NT2/D1 (cell line): ENCODE measurements at regions not wholly inside any gene's neighbourhood (a gene's known extent, or its start where the extent isn't known, plus 50 kb on each side); places are given as distances from the start of the nearest gene placed in this dataset.

ENCODE experiments used
- SUZ12 ChIP-seq: IDR thresholded peaks from 2 replicates; pipeline ENCODE4 v1.6.1; 2011; ENCODE audit not compliant: insufficient read length, insufficient read depth; ENCODE audit errors: extremely low read depth
- YY1 ChIP-seq: IDR thresholded peaks from 2 replicates; pipeline ENCODE4 v1.6.1; 2011; ENCODE audit not compliant: insufficient read length, insufficient read depth
- ZNF274 ChIP-seq: IDR thresholded peaks from 2 replicates; pipeline ENCODE4 v1.6.1; 2011; ENCODE audit warnings: mild to moderate bottlenecking, low read depth, low read length

DNA sequence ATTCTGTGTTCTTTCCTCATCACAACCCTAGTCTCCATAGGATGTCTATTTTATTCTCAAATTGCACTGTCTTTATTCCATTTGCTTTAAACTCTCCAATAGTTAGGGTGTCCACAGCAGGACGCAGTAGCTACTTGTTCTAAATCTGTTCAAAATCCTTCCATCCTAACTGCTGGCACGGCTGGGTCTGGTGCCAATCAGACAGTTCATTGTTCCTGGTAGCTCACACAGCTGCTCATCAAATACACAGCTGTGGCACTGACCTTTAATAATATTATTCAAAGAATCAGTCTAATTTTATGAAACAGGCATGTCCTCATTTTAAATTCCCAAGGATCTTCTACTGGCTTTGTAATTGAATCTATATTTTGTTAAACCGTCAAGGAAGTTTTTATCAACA is 59.7 kb upstream of the TMEFF2 start:
- TF ChIP-seq SUZ12, result no peak
- no peak for TF ChIP-seq YY1
- TF ChIP-seq ZNF274, result no peak
